ENCODE measurements at regions not wholly inside any gene's neighbourhood (a gene's known extent, or its start where the extent isn't known, plus 50 kb on each side); places are given as distances from the start of the nearest gene placed in this dataset.

DNA sequence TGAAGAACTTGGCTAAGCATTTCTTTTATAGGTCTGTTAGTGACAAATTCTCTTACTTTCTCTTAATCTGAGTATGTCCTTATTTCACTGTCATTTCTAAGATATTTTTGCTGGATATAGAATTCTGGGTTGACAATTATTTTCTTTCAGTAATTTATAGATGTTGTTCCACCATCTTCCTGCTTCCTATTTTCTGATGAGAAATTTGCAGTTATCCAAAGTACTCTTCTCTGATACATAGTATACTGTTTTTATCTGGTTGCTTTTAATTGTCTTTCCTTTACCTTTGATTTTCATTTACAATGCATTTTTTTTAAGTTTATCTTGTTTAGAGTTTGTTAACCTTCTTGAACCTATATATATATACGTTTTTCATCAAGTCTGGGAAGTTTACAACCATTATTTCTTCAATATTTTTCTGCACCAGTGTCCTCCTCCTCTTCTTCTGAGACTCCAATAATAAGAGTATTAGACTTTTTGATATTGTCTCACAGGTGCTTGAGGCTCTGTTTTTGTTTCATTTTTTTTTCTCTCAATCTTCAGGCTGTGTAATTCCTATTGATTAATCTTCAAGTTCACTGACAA lies 101.6 kb upstream of the INSIG1 start:
- peaks cover 0 to under 1% (median 0%) of the 10 kb centered on the region in 4 donors for H3K4me1 ChIP-seq
- H3K27ac ChIP-seq: no peak overlapping the region
- no peaks in the 10 kb centered on the region for H3K36me3 ChIP-seq
- peaks cover 0 to 16% (median 14%) of the 10 kb centered on the region in 4 donors for H3K9me3 ChIP-seq
- no peak for ATAC-seq (ENCODE audit: low FRiP score in 2 of 2)
- TF ChIP-seq EP300 (IDR thresholded peaks at IDR 0.05): no peak
- no peak for TF ChIP-seq POLR2AphosphoS5 (IDR thresholded peaks at IDR 0.05)
- no peak for TF ChIP-seq POLR2A (IDR thresholded peaks at IDR 0.05)
- TF ChIP-seq, protein P1, sequence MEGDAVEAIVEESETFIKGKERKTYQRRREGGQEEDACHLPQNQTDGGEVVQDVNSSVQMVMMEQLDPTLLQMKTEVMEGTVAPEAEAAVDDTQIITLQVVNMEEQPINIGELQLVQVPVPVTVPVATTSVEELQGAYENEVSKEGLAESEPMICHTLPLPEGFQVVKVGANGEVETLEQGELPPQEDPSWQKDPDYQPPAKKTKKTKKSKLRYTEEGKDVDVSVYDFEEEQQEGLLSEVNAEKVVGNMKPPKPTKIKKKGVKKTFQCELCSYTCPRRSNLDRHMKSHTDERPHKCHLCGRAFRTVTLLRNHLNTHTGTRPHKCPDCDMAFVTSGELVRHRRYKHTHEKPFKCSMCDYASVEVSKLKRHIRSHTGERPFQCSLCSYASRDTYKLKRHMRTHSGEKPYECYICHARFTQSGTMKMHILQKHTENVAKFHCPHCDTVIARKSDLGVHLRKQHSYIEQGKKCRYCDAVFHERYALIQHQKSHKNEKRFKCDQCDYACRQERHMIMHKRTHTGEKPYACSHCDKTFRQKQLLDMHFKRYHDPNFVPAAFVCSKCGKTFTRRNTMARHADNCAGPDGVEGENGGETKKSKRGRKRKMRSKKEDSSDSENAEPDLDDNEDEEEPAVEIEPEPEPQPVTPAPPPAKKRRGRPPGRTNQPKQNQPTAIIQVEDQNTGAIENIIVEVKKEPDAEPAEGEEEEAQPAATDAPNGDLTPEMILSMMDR (IDR thresholded peaks at IDR 0.05): no peak
- DNase-seq: no peak
- 79 to 86% methylated on average over 1 of the region's 1 CpG for WGBS, 2 donors
- H3K4me3 ChIP-seq: no peak overlapping the region
- H3K27me3 ChIP-seq: no peaks in the 10 kb centered on the region

DNA sequence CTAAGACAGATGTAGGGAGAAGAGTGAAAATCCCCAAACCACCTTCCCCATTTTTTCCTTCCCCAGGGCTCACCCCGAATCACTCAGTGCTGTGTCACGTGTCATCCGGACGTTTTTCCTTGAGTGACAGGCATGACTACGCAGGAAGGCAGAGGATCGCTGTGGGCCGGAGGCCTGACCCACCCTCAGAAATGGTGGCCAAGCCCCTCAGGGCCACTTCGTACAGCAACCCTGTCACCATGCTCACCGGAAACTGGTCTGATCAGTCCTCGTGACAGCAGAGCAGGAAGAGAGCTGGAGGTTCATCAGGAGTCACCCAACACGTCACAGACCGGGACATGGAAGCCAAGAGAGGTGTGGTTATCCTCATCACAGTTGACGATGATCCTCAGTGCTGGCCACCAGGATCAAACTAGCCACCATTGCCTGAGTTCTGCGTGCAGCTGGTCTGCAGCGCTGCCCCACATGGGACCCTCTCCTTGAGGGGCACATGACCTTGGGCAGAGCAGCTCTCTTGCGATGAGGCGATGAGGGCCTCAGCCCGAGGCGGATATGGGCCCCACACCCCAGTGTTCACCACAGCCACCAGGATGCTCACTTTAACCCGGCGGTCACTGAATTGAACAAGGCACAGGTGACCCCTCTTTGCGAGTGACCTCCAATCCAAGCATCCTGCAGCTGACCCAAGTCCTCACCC lies 99.3 kb upstream of the INSIG1 start:
- H3K27ac ChIP-seq: no peak overlapping the region
- no peaks in the 10 kb centered on the region for H3K36me3 ChIP-seq
- TF ChIP-seq, protein P1 (IDR thresholded peaks at IDR 0.05): no peak
- TF ChIP-seq POLR2AphosphoS5 (IDR thresholded peaks at IDR 0.05) (no peak), EP300 (IDR thresholded peaks at IDR 0.05) (no peak), POLR2A (IDR thresholded peaks at IDR 0.05) (no peak)
- peaks cover 0 to 16% (median 14%) of the 10 kb centered on the region in 4 donors for H3K9me3 ChIP-seq
- H3K27me3 ChIP-seq: no peaks in the 10 kb centered on the region
- ATAC-seq (ENCODE audit: low FRiP score in 2 of 2): no peak
- no peak overlapping the region for H3K4me3 ChIP-seq
- H3K4me1 ChIP-seq: no peaks in the 10 kb centered on the region
- 85 to 92% methylated on average over 16 to 22 of the region's 22 CpGs for WGBS, 2 donors
- DNase-seq: no peak

DNA sequence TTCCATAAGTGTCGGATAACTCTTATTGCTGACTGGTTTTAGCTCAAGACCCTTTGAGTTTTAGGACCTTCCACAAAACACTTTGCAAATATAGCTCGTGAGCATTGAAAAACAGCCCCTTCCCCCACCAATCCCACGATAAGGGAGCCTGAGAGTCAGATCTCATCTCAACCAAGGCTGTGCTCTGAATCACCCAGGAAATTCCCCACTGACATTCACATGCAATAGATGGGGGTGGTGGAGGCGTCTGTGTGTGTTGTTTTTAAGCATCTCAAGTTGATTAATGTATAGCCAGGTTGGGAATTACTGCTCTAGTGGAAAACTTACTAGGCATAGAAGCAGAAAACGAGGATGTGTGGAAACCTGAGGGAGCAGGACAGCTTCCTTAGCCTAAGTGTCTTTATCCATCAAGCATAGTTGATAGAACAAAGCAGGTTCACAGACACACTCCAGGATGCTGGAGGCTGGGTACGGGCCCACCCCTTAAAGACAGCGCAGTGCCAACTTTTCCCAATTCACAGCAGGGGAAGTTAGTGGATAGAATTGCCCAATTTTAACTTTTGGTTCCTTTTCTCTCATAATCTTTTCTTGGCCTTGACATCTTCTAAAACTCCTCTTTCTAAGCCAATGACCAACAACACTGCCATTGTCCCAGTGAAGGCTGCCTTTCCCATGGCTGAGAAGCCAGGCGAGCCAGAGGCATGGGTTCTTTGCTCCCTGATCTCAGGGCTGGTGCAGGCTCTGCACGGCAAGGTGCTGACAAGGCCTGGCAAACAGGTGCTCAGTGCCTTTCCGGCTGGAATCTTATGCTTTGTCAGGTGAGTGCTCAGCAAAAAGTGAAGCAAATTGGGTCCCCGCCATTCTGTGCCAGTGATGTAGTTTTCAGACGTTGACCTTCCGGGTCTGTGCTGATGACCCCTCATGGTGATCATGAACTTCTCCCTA lies 98.5 kb upstream of the INSIG1 start:
- ATAC-seq (ENCODE audit: low FRiP score in 2 of 2) (no peak), DNase-seq (no peak)
- no peaks in the 10 kb centered on the region for H3K27me3 ChIP-seq
- H3K27ac ChIP-seq: no peak overlapping the region
- H3K9me3 ChIP-seq: peaks cover 0 to 16% (median 14%) of the 10 kb centered on the region in 4 donors
- H3K4me1 ChIP-seq: no peaks in the 10 kb centered on the region
- H3K36me3 ChIP-seq: no peaks in the 10 kb centered on the region
- WGBS, 2 donors: 71 to 80% methylated on average over 9 to 13 of the region's 13 CpGs
- TF ChIP-seq, protein P1 (IDR thresholded peaks at IDR 0.05): no peak
- TF ChIP-seq POLR2A (IDR thresholded peaks at IDR 0.05) (no peak), POLR2AphosphoS5 (IDR thresholded peaks at IDR 0.05) (no peak), EP300 (IDR thresholded peaks at IDR 0.05) (no peak)
- H3K4me3 ChIP-seq: no peak overlapping the region

DNA sequence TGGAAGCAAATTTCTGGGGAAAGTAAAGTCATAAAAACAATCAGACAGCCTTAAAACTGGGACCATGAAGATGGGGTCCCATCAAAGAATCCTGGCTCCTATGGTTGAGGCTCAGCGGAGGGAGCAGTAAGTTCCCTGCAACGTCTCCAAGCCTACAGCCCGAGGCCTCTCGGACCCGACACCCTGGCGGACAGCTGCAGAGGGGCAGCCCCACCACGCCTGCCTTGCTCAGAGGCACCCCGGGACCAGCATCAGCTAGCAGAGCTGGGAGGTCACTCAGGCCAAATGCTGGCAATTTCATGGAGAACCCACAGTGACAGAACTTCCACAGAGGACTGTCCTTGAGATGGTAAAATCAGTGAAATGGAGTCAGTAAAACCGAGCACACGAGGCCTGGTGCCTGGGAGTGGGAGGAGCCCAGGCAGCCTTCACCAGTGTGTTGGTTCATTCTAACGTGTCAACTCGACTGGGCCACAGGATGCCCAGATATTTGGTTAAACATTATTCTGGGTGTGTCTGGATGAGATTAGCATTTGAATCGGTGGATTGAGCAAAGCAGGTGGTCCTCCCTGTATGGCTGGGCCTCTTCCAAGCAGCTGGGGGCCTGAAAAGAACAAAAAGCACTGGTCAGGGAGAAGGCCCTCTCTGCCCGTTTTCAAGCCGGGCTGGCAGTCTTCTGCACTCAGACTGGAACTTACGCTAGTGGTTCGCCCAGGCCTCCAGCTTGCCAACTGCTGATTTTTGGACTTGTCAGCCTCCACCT lies 96.2 kb upstream of the INSIG1 start:
- Histone ChIP-seq H3K4me3 (no peak overlapping the region), H3K4me1 (peaks cover 0 to 7% (median 4%) of the 10 kb centered on the region in 4 donors), H3K27me3 (no peaks in the 10 kb centered on the region), H3K9me3 (peaks cover 0 to 7% (median 5%) of the 10 kb centered on the region in 4 donors), H3K36me3 (no peaks in the 10 kb centered on the region), H3K27ac (no peak overlapping the region)
- DNase-seq (no peak), ATAC-seq (ENCODE audit: low FRiP score in 2 of 2) (no peak)
- 87 to 93% methylated on average over 11 to 17 of the region's 17 CpGs for WGBS, 2 donors
- TF ChIP-seq EP300 (IDR thresholded peaks at IDR 0.05): no peak
- TF ChIP-seq, protein P1 (IDR thresholded peaks at IDR 0.05): no peak
- no peak for TF ChIP-seq POLR2A (IDR thresholded peaks at IDR 0.05)
- no peak for TF ChIP-seq POLR2AphosphoS5 (IDR thresholded peaks at IDR 0.05)
